ENCODE measurements at regions not wholly inside any gene's neighbourhood (a gene's known extent, or its start where the extent isn't known, plus 50 kb on each side); places are given as distances from the start of the nearest gene placed in this dataset.
"Not testable (repeated sequence)": the region's sequence is repeated elsewhere in the genome, so short reads cannot be mapped to it uniquely, and the experiment has no call there.

DNA sequence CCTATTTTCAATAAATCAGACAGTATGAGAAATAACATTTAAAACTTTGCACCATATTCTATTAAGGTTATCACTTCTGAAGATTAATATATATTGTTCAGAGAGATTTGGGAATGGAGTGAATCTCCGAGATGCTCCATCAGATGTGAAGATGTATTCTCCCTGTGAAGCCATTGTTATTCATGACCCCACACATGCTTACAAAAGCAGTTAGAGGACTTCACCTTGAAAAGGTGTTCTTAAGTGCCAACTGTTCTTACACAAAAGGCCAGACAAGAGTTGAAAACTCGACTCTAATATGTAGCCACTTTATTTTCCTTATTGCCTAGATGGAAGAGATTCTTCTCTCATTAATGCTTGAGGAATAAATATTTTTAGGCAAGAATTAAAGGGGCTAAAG lies 54.3 kb upstream of the NEIL3 start:
- no peak for DNase-seq

- no peak for DNase-seq
These were observed 52.7 kb upstream of the NEIL3 start for GRCh38 chr4:177256950-177257349.

DNA sequence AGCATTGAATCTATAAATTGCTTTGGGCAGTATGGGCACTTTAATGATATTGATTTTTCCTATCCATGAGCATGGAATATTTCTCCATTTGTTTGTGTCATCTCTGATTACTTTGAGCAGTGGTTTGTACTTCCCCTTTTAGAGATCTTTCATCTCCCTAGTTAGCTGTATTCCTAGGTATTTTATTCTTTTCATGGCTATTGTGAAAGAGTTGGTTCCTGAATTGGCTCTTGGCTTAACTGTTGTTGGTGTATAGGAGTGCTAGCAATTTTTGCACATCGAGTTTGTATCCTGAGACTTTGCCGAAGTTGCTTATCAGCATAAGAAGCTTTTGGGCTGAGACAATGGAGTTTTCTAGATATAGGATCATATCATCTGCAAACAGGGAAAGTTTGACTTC lies 50.2 kb upstream of the NEIL3 start:
- not testable (repeated sequence) for DNase-seq
